Panc1 (cell line): ENCODE measurements at regions not wholly inside any gene's neighbourhood (a gene's known extent, or its start where the extent isn't known, plus 50 kb on each side); places are given as distances from the start of the nearest gene placed in this dataset.
A peak's percentile ranks its signal among the peaks of the same experiment; 100 is the strongest.

Experiments
- ATAC-seq: fragments of 200-7000 bp; cut with Tn5 transposase; 2 replicates; pipeline ENCODE4 v1.9.1; 2020; ENCODE audit warnings: mild to moderate bottlenecking, moderate library complexity
- BruUV-seq: library from RNA; stranded (reverse); fragments of 400-500 nt; replicated peaks from 2 replicates; lab custom pipeline; 2021; lab: Mats Ljungman, UMichigan
- CTCF ChIA-PET: fragments of 300-600 bp; sonication (Branson Sonifier 250); formaldehyde crosslinking; loops from one replicate; lab custom pipeline; 2022; ENCODE audit warnings: antibody characterized with exemption; lab: Charles Lee
- POLR2A ChIA-PET: fragments of 300-600 bp; sonication (Branson Sonifier 250); formaldehyde crosslinking; loops from one replicate; lab custom pipeline; 2022; ENCODE audit warnings: antibody characterized with exemption; lab: Charles Lee
- DNase-seq: peaks from one replicate; pipeline ENCODE4 v3.0.0-alpha.2; 2010; ENCODE audit warnings: low read depth, low spot score
- H3K27ac ChIP-seq: 2 replicates; pipeline ENCODE4 v1.5.1; 2011; ENCODE audit warnings: mild to moderate bottlenecking, low read length, inconsistent platforms
- H3K27me3 ChIP-seq: fragments of 200-500 bp; sonication (Bioruptor generic); 2 replicates; pipeline ENCODE4 v1.6.0; 2014; ENCODE audit warnings: low read length, inconsistent platforms; ENCODE audit not compliant: control insufficient read depth, insufficient read depth
- H3K36me3 ChIP-seq: fragments of 200-500 bp; sonication (Bioruptor generic); 2 replicates; pipeline ENCODE4 v1.5.1; 2014; ENCODE audit warnings: inconsistent platforms, mild to moderate bottlenecking, low read length, moderate library complexity; ENCODE audit not compliant: control insufficient read depth, insufficient read depth
- H3K4me1 ChIP-seq: 2 replicates; pipeline ENCODE4 v1.5.1; 2011; ENCODE audit warnings: inconsistent platforms, mild to moderate bottlenecking, low read length, moderate library complexity; ENCODE audit not compliant: control insufficient read depth, insufficient read depth
- H3K4me3 ChIP-seq, 2 experiments: 2 replicates each; pipeline ENCODE4 v1.5.1; 2011 to 2012; ENCODE audit warnings: low read depth in 2 of 2, low read length in 2 of 2, mild to moderate bottlenecking in 2 of 2, inconsistent platforms in 1 of 2, moderate library complexity in 1 of 2
- H3K9me3 ChIP-seq: fragments of 200-500 bp; sonication (Bioruptor generic); 2 replicates; pipeline ENCODE4 v1.5.1; 2014; ENCODE audit warnings: low read depth, mild to moderate bottlenecking, inconsistent platforms, low read length, moderate library complexity; ENCODE audit not compliant: control insufficient read depth, insufficient read depth
- CTCF ChIP-seq: fragments of 450-650 bp; IDR thresholded peaks from 2 replicates; pipeline ENCODE4 v1.5.1; 2017; ENCODE audit warnings: mild to moderate bottlenecking
- POLR2AphosphoS5 ChIP-seq: IDR thresholded peaks from 2 replicates; pipeline ENCODE4 v1.6.1; 2012; ENCODE audit warnings: mild to moderate bottlenecking, low read depth, low read length, moderate library complexity
- REST ChIP-seq, 2 experiments: IDR thresholded peaks; 2 replicates each; pipeline ENCODE4 v1.6.1; 2011 to 2012; ENCODE audit warnings: low read depth in 2 of 2, control low read depth in 1 of 2, low read length in 1 of 2, mild to moderate bottlenecking in 1 of 2, moderate library complexity in 1 of 2; ENCODE audit not compliant: insufficient read depth in 1 of 2
- SIN3A ChIP-seq: IDR thresholded peaks from 2 replicates; pipeline ENCODE4 v1.6.1; 2012; ENCODE audit warnings: low read depth, mild to moderate bottlenecking, low read length, moderate library complexity, borderline replicate concordance; ENCODE audit not compliant: insufficient read depth
- TCF7L2 ChIP-seq: IDR thresholded peaks from 2 replicates; pipeline ENCODE4 v1.6.1; 2011; ENCODE audit warnings: mild to moderate bottlenecking, low read depth, low read length, inconsistent platforms
- in situ Hi-C: cut with HindIII; loops from 2 replicates; pipeline ENCODE4 v1.10.0; 2016; ENCODE audit warnings: low sequenced_read_pairs, low pct_unique_long_range_greater_than_20kb
- intact Hi-C: fragments of 100-400 bp; cut with micrococcal nuclease; formaldehyde crosslinking; loops from one replicate; pipeline ENCODE4 v1.10.0; 2022; ENCODE audit not compliant: unreplicated experiment

- no TSS peak for BruUV-seq
- H3K27me3 ChIP-seq, result peaks cover 17% of the 10 kb centered on the region; the same call in 1 of the 2 replicates
- intact Hi-C loops, result loop anchor here (5.0 kb wide), 2 partner anchors 619 to 729 kb away; no protein-coding TSS in a partner anchor
- no peaks in the 10 kb centered on the region for H3K36me3 ChIP-seq
- in situ Hi-C loops, result no loop called here
- TF ChIP-seq CTCF (peak; percentile 97), TCF7L2 (no peak)
- H3K27ac ChIP-seq, result no peak overlapping the region
- peak; percentile 53 for DNase-seq
- ChIA-PET POLR2A (no interaction called here), CTCF (no interaction called here)
- H3K4me3 ChIP-seq, result no peak overlapping the region
- H3K9me3 ChIP-seq, result no peaks in the 10 kb centered on the region
- peak; percentile 93 for ATAC-seq
- peaks cover 5% of the 10 kb centered on the region; the same call in 1 of the 2 replicates for H3K4me1 ChIP-seq
These were observed 221.0 kb upstream of the CSF3R start for GRCh38 chr1:36703526-36704208.

GRCh38 chr1:36702963-36703362 is 220.2 kb upstream of the CSF3R start:
- Histone ChIP-seq H3K9me3 (no peaks in the 10 kb centered on the region), H3K4me3 (no peak overlapping the region), H3K27me3 (peaks cover 17% of the 10 kb centered on the region), H3K36me3 (no peaks in the 10 kb centered on the region), H3K27ac (no peak overlapping the region), H3K4me1 (peaks cover 5% of the 10 kb centered on the region; the same call in 1 of the 2 replicates)
- ChIA-PET POLR2A (no interaction called here), CTCF (no interaction called here)
- no peak for TF ChIP-seq REST (IDR thresholded peaks at IDR 0.05; ENCODE audit: insufficient read depth in 1 of 2, low read depth in 2 of 2, low read length in 1 of 2)
- no peak for TF ChIP-seq TCF7L2
- no peak for TF ChIP-seq CTCF
- TF ChIP-seq POLR2AphosphoS5, result no peak
- TF ChIP-seq SIN3A, result no peak
- ATAC-seq (no peak), DNase-seq (no peak)
- intact Hi-C loops, result loop anchor here (5.0 kb wide), 2 partner anchors 619 to 729 kb away; no protein-coding TSS in a partner anchor
- no TSS peak for BruUV-seq
- in situ Hi-C loops, result no loop called here
